DMS53 treated with DMSO at 0.1 percent for 48 hours (cell line): ENCODE measurements at regions not wholly inside any gene's neighbourhood (a gene's known extent, or its start where the extent isn't known, plus 50 kb on each side); places are given as distances from the start of the nearest gene placed in this dataset.
A peak's percentile ranks its signal among the peaks of the same experiment; 100 is the strongest.

Experiments
- DNase-seq: peaks from one replicate; lab custom pipeline; 2025; ENCODE audit not compliant: unreplicated experiment; lab: John Stamatoyannopoulos, UW

- DNase-seq, result no peak
Observed at GRCh38 chr5:130386155-130386554, 481.9 kb downstream of the CHSY3 start.

GRCh38 chr5:130385656-130386055 lies 481.4 kb downstream of the CHSY3 start:
- no peak for DNase-seq

GRCh38 chr5:130365956-130366355 lies 461.7 kb downstream of the CHSY3 start:
- no peak for DNase-seq

GRCh38 chr5:130350131-130350530 lies 445.9 kb downstream of the CHSY3 start:
- no peak for DNase-seq

- DNase-seq, result no peak
Observed at GRCh38 chr5:130337179-130337888, 433.1 kb downstream of the CHSY3 start.

GRCh38 chr5:130335117-130335516 lies 430.9 kb downstream of the CHSY3 start:
- DNase-seq, result no peak

GRCh38 chr5:130333089-130333488 lies 428.8 kb downstream of the CHSY3 start:
- DNase-seq, result no peak

- DNase-seq, result no peak
Observed at GRCh38 chr5:130331332-130331731, 427.1 kb downstream of the CHSY3 start.

GRCh38 chr5:130324953-130325671 lies 420.8 kb downstream of the CHSY3 start:
- DNase-seq, result no peak

- no peak for DNase-seq
Observed at GRCh38 chr5:130323804-130324454, 419.7 kb downstream of the CHSY3 start.

GRCh38 chr5:130321931-130322330 lies 417.7 kb downstream of the CHSY3 start:
- no peak for DNase-seq

- peak; percentile 3 for DNase-seq
Observed at GRCh38 chr5:130316971-130317680, 412.9 kb downstream of the CHSY3 start.

- peak; percentile 51 for DNase-seq
Observed at GRCh38 chr5:130295235-130295634, 391.0 kb downstream of the CHSY3 start.

GRCh38 chr5:130294798-130295197 lies 390.5 kb downstream of the CHSY3 start:
- DNase-seq, result peak; percentile 36

- no peak for DNase-seq
Observed at GRCh38 chr5:130290219-130290618, 386.0 kb downstream of the CHSY3 start.

- no peak for DNase-seq
Observed at GRCh38 chr5:130289132-130290088, 385.1 kb downstream of the CHSY3 start.

- DNase-seq, result no peak
Observed at GRCh38 chr5:130287438-130287837, 383.2 kb downstream of the CHSY3 start.

GRCh38 chr5:130286971-130287370 lies 382.7 kb downstream of the CHSY3 start:
- DNase-seq, result no peak

- DNase-seq, result no peak
Observed at GRCh38 chr5:130282049-130282448, 377.8 kb downstream of the CHSY3 start.

GRCh38 chr5:130280528-130281217 lies 376.4 kb downstream of the CHSY3 start:
- no peak for DNase-seq
